ENCODE measurements at regions not wholly inside any gene's neighbourhood (a gene's known extent, or its start where the extent isn't known, plus 50 kb on each side); places are given as distances from the start of the nearest gene placed in this dataset.

GRCh38 chr2:120674246-120675170, 61.2 kb upstream of the GLI2 start:
- no peak for DNase-seq (ENCODE audit: low read depth in 3 of 3)

- DNase-seq (ENCODE audit: low read depth in 3 of 3) = peak; percentile 13 to 53 (median 14)
These were observed 60.1 kb upstream of the GLI2 start for GRCh38 chr2:120675460-120676130.

GRCh38 chr2:120677221-120677620, 58.4 kb upstream of the GLI2 start:
- DNase-seq (ENCODE audit: low read depth in 3 of 3) = no peak

- DNase-seq (ENCODE audit: low read depth in 3 of 3) = no peak
These were observed 57.9 kb upstream of the GLI2 start for GRCh38 chr2:120677696-120678247.

- DNase-seq (ENCODE audit: low read depth in 3 of 3) = no peak
These were observed 57.4 kb upstream of the GLI2 start for GRCh38 chr2:120678251-120678650.

DNA sequence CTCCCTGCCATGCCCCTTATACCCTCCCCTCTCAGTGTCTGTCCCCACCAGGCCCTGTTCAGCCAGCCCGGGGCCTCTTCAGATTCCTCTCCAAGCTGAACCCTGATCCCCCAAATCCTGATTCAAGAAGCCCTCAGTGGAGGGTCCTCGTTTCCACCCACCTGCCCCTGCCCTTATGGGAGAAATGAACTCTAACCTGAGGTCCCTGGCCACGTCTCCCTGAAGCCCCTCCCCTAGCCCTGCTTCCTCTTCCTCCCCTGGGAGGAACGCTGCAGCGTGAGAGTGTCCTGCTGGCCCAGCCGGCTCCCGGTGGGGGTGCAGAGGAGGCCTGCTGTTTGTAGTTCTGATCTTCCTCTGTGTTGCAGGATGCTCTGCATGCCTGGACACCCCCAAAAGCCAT, 56.7 kb upstream of the GLI2 start:
- no peak for DNase-seq (ENCODE audit: low read depth in 3 of 3)

DNA sequence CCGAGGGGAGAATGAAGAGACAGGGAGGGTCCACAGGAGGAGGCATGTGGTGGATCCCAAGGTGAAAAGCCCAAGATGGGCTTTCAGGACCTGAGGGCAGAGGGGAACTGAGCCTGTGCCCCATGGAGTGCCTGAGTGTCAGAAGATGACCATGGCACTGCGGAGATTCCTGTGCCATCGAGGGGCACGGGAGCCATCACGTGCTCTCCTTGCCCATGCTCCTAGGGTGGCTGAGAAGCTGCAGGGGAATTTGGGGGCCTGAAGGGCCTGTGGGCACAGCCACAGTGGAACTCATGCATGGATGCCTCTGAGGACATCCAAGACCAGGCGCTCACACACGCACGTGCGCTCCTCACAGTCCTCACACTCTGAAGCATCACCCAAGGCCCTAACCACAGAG, 56.1 kb upstream of the GLI2 start:
- no peak for DNase-seq (ENCODE audit: low read depth in 3 of 3)

- peak; percentile 50 to 67 (median 54) for DNase-seq (ENCODE audit: low read depth in 3 of 3)
These were observed 55.4 kb upstream of the GLI2 start for GRCh38 chr2:120680136-120680761.

DNA sequence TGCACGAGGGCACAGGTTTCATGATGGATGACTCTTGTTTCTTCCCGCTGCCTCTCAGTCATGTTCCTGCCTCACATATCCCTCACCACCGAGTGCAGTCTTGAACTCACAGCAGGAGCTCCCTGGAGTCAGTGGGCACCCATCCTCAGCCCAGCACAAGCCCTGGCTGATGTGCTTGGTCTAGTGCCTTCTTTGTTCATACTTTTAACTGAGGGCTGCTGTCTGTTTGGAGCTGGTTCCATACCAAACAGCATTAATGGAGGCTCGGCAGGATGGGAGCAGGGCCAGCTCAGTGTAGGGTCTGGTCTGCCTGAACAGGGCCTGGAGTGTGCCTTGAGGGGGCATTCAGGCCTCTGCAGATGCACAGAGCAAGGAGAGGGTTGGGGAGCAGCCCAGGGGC, 54.5 kb upstream of the GLI2 start:
- DNase-seq (ENCODE audit: low read depth in 3 of 3) = no peak

DNA sequence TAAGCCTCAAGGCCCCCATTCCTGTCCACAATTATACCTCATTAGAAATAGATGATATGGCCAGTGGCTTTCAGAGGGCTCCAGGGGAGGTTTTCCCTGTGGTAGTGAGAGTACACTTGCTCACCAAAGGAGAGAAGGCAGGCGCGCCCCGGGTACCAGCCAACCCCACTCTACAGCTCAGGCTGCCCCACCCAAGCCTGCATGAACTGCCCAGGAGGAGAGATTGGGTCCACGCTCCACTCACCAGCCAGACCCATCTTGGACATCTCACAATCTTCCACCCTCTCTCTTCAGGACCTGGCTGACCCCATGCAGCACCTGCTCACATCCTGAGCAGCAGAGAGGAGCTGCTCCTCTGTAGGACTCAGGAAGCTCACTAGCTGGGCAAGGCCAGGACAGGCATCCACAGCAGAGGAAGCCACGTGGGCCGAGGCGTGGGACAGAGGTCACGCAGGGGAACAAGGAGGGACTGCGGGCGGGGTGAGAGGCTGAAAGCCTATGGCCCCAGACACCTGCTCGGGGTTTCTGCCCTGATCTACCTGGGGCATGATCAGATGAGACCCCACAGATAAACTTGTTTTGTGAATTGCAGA, 53.9 kb upstream of the GLI2 start:
- DNase-seq (ENCODE audit: low read depth in 3 of 3) = no peak

DNA sequence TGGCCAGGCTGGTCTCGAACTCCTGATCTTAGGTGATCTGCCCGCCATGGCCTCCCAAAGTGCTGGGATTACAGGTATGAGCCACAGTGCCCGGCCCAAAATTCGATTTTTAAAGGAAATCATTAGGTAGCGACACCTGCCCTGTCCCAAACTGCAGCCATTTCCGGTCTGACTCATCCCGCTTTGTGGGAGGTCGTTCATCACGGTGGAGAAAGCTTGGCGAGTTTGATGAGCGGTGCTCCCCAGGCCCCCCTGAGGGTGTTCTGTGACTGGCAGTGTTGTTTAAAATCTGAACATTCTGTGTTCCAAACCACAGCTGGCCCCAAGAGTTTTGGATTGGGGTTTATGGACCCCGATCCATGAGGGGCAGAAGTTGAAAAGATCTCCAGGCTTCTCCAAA, 53.0 kb upstream of the GLI2 start:
- DNase-seq (ENCODE audit: low read depth in 3 of 3) = no peak

DNA sequence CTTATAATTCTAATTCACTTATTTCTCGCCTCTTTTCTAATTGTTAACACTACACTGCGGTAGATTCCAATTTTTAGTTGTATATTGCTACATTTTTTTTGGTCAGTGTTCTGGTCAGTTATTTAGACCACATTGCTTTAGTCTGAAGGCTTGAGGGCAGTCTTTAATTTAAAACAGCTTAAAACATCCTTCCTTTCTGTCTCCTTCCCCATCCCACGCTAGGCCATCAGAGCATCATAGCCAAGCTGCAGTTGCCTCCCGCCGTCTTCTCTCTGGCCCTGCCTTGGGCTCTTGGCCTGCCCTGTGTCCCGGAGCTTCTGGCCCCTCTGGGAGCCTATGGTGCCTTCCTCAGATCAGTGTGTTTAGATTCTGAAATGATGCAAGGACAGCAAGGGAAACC, 52.6 kb upstream of the GLI2 start:
- no peak for DNase-seq (ENCODE audit: low read depth in 3 of 3)

- no peak for DNase-seq (ENCODE audit: low read depth in 3 of 3)
These were observed 52.0 kb upstream of the GLI2 start for GRCh38 chr2:120683701-120684100.

- DNase-seq (ENCODE audit: low read depth in 3 of 3) = no peak
These were observed 51.2 kb upstream of the GLI2 start for GRCh38 chr2:120684289-120685065.

- no peak for DNase-seq (ENCODE audit: low read depth in 3 of 3)
These were observed 50.3 kb upstream of the GLI2 start for GRCh38 chr2:120685066-120685973.
